H1 (cell line): ENCODE measurements at regions not wholly inside any gene's neighbourhood (a gene's known extent, or its start where the extent isn't known, plus 50 kb on each side); places are given as distances from the start of the nearest gene placed in this dataset.

Experiments
- CHD2 ChIP-seq: IDR thresholded peaks from 2 replicates; pipeline ENCODE4 v1.6.1; 2012; ENCODE audit warnings: low read length, improper control_type of control experiment
- CTCF ChIP-seq, 3 experiments: IDR thresholded peaks; 1 replicate in 2 of 3; 2 replicates in 1 of 3; pipeline versions ENCODE4 v1.5.1 to v1.6.1; 2011; ENCODE audit warnings: low read length in 3 of 3, mild to moderate bottlenecking in 3 of 3, inconsistent platforms in 2 of 3, low read depth in 1 of 3, moderate library complexity in 1 of 3; ENCODE audit not compliant: insufficient read depth in 1 of 3; ENCODE audit errors: control extremely low read depth in 1 of 3
- E2F6 ChIP-seq: IDR thresholded peaks from 2 replicates; pipeline ENCODE4 v1.6.1; 2012; ENCODE audit warnings: inconsistent platforms
- GABPA ChIP-seq: IDR thresholded peaks from 2 replicates; pipeline ENCODE4 v1.6.1; 2011; ENCODE audit warnings: mild to moderate bottlenecking, low read length, moderate library complexity, borderline replicate concordance; ENCODE audit not compliant: insufficient read depth
- KDM1A ChIP-seq: fragments of 200-600, 300-600 bp; sonication (generic); IDR thresholded peaks from 2 replicates; pipeline ENCODE4 v1.7.1; 2016; ENCODE audit warnings: mild to moderate bottlenecking, low read length, borderline replicate concordance
- POLR2A ChIP-seq, 2 experiments: IDR thresholded peaks; 1 replicate in 1 of 2; 2 replicates in 1 of 2; pipeline ENCODE4 v1.6.1; 2011; ENCODE audit warnings: low read depth in 2 of 2, low read length in 2 of 2, mild to moderate bottlenecking in 2 of 2; ENCODE audit errors: control extremely low read depth in 1 of 2
- POLR2AphosphoS5 ChIP-seq: IDR thresholded peaks from 2 replicates; pipeline ENCODE4 v1.6.1; 2011; ENCODE audit warnings: low read depth, low read length
- RNF2 ChIP-seq: fragments of 200-900, 300-1000 bp; sonication (generic); IDR thresholded peaks from 2 replicates; pipeline ENCODE4 v1.7.1; 2016; ENCODE audit warnings: borderline replicate concordance, low read depth, mild to moderate bottlenecking, antibody characterized with exemption, low read length; ENCODE audit not compliant: poor library complexity, severe bottlenecking; ENCODE audit errors: missing control alignments
- SP1 ChIP-seq: IDR thresholded peaks from 2 replicates; pipeline ENCODE4 v1.6.1; 2011; ENCODE audit warnings: low read depth, low read length
- USF2 ChIP-seq: IDR thresholded peaks from 2 replicates; pipeline ENCODE4 v1.6.1; 2011; ENCODE audit warnings: low read length, improper control_type of control experiment
- YY1 ChIP-seq: IDR thresholded peaks from 2 replicates; pipeline ENCODE4 v1.6.1; 2011; ENCODE audit warnings: low read depth, mild to moderate bottlenecking, low read length
- ZNF274 ChIP-seq: IDR thresholded peaks from 2 replicates; pipeline ENCODE4 v1.7.0; 2012; ENCODE audit warnings: low read length, borderline replicate concordance; ENCODE audit errors: extremely low read depth

GRCh38 chr10:42380926-42381547 is 257.3 kb downstream of the ZNF33B start:
- no peak for TF ChIP-seq POLR2AphosphoS5
- TF ChIP-seq GABPA: no peak
- TF ChIP-seq SP1: no peak
- no peak for TF ChIP-seq CTCF (IDR thresholded peaks at IDR 0.05; ENCODE audit: control extremely low read depth in 1 of 3, insufficient read depth in 1 of 3, low read depth in 1 of 3, low read length in 3 of 3)
- TF ChIP-seq YY1: no peak
- no peak for TF ChIP-seq CHD2
- TF ChIP-seq ZNF274: no peak
- no peak for TF ChIP-seq E2F6
- TF ChIP-seq RNF2: no peak
- TF ChIP-seq KDM1A: no peak
- TF ChIP-seq USF2: no peak
- TF ChIP-seq POLR2A (IDR thresholded peaks at IDR 0.05; ENCODE audit: control extremely low read depth in 1 of 2, low read depth in 2 of 2, low read length in 2 of 2): no peak
